ENCODE measurements at regions not wholly inside any gene's neighbourhood (a gene's known extent, or its start where the extent isn't known, plus 50 kb on each side); places are given as distances from the start of the nearest gene placed in this dataset.

DNA sequence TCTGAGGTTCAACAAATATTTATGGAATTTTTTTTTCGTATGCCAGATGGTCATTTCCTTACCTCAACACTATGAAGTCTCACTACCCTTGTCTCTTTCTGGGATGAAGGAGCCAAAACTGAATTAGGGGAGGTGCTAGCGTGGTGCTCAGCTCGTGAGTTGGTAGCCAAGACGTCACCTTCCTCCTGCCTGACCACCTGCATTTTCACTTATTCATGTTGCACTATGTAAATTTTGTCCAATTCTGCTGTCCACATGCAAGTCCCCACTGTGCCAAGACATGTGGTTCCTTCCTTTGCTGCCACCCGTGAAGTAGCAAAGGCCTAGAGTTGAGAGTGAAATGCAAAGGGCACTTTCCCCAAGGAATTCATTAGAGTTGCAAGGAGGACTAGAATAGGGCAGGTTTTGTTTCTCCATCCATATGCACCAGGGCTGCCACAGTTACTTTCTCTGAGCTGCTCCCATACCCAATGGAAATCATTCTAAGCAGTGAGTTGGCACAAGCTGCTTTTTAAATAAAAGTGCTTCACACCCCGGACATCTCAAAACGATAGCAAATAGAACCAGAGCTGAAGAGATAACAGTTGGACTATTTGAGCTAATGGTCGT is 591.3 kb upstream of the NOX3 start:
- no peak for DNase-seq (ENCODE audit: low spot score)

- no peak for DNase-seq (ENCODE audit: low spot score)
Measured at GRCh38 chr6:156046268-156046665, 590.6 kb upstream of the NOX3 start.

DNA sequence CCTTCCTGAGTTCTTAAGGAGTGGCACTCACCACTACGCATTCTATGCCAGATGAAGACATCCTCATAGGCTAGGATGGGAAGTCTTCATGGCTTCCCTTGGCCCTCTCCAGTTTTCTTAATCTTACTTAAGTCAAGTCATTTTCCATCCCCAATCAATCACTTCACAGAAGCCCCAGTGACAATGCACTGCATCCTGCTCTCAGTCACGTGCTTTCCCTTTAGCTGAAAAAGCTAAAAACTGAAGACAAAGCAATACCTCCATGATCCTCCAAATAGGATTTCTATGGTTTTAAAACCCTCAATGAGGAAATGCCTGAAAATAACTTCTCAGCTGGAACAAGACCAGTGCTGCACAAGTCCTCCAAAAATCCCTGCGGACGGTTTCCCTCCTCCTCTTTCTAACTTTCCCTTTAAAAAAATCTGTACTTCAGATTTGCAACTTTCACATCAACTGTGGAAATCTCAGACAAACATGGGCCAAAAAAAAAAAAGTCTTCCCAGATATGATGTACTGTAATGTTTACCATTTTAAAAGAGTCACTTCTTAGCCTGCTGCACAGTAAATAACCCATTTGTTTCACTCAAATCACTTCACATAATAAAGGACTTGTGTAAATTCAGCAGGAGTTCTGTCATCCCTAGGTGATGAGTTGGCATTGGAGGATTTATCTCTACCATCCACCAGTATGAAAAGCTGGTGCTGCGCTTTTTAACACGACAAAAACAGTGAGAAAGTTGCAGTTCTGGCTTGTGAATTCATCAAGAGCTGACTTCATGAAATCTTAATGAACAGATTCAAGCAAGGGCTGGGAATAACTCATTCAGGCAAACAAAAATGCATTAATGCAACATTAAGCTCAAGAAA is 590.0 kb upstream of the NOX3 start:
- no peak for DNase-seq (ENCODE audit: low spot score)

GRCh38 chr6:156033598-156033997 is 578.0 kb upstream of the NOX3 start:
- no peak for DNase-seq (ENCODE audit: low spot score)

DNA sequence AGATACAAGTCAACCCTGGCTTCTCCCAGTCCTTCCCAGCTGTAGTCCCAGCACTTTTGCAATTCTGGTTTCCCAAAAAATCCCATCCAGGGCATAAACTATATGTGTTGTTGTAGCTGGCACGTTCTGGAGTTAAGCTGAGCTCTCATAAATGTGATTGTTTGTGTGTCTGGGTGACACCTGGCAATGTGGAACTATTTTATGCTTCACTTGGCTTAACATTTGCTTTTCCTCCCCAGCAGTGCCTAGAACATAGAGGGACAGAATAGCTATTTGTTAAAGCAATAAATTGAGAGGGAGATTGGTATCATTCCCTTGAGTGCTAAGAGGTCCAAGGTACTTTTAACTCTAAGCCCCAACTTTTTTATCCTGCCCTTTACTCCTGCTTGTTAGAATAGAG is 575.9 kb upstream of the NOX3 start:
- DNase-seq (ENCODE audit: low spot score): no peak

DNA sequence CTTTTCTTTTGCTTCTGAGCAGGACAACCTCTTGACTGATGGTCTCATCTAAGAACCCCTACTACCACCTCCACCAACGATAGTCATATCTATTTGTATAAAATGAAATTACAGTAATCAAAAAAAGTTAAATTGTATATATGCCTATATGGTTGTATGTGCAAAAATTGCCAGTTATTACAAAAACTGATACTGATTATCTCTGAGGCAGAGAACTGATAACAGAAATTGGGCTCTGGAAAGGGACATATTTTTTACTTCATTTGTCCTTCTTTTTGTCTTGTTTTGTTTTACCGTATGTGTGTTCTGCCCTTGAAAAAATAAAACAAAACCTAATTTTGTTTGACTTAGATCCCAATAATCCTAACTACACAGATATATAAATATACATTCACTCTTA is 574.4 kb upstream of the NOX3 start:
- DNase-seq (ENCODE audit: low spot score): no peak

DNA sequence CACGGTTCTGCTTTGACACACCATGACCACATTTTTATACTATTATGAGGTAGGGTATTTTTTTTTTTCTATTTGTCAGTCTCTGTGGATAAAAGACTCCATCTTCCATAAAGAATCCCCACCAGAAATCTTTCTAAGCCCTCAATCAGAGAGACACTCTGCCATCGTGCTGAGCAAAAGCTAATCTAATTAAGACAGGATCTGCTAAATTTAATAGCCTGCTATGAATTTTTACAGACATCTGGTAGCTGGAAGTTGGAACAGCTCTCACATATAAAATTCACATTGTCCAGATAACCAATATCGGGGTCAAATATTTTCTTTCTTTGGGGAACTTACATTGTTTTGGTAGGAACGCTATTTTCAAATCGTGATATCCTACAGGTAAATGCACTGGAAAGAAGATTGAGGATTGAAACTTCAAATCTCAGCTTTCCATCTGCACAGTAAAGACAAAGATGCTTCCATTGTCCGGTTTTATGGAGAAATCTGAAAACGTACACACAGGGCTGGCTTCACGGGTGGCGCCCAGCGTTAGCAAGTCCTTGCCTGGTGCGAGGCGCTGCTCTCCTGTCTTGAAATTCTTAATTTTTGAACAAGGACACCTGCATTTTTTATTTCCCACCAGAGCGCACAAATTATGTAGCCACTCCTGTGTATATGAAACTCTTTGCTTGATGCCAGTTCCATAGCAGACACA is 573.8 kb upstream of the NOX3 start:
- no peak for DNase-seq (ENCODE audit: low spot score)

DNA sequence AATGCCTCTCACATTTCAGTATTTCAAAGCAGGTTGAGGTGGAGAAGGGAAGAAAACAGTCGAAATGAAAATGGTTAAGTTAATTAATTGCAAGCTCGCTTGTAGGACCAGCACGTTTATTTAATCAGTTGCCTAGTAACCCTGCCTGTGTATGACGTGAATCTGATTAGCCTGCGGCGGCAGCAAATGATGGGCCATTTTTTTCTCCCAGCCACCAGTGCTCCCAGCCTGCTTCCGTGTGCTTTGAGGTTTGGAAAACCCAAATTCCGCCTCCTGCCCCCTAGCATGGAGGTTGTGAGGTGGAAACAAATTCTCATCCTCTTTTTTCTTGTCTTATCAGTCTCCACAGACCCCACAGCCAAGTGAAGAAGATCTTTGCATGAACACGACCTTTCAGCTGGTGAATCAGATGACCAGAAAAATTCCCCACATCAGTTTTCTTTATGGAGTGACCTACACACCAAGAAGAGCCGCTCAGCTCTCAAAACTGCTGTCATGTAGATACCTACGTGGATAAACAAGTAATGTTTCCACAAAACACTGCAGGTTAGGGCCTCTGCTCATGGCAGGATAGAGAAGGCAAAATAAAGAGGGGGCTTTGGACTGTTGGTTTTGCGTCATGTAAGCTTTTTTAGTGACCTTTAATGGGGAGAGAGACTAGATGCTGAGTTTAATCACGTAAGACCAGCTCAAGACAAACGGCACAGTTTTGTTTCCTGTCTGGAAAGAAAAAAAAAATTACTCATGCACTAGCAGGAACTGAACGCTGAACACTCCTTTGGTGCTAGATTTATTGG is 572.9 kb upstream of the NOX3 start:
- DNase-seq (ENCODE audit: low spot score): no peak

GRCh38 chr6:156027248-156027626 is 571.6 kb upstream of the NOX3 start:
- DNase-seq (ENCODE audit: low spot score): no peak

DNA sequence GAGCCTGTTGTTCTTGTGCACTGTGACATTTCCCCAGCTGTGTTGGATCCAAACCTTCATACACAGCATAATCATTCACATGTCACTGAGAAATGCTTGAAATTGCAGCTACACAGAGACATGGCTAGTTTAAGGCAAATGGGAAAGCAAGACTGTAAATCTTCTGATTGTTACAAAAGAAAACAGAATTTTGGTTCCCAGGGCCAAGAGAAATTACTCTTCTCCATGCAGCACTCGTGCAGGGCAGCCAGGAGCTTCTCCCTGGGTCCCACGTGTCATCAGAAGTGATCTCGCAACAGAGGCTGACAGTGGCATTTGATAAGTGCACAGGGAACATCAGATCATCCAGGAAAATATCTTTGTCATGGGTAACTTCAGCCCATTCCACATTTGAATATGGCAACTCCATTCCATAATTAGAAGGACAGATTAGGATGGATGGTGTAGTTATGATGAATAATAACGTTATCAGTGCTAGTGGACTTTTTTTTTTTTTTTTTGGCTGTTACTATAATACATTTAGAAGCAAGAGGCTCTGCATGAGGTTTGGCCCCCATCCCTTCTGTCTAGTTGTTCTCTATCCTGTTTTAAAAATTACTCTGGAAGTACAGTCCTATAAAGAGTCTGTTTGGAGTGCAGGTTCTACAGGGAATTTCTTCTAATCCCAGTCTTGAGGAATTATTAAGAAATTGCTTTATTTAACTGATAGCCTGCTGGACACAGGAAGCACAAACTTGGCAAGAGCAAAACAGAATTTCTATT is 571.0 kb upstream of the NOX3 start:
- no peak for DNase-seq (ENCODE audit: low spot score)

DNA sequence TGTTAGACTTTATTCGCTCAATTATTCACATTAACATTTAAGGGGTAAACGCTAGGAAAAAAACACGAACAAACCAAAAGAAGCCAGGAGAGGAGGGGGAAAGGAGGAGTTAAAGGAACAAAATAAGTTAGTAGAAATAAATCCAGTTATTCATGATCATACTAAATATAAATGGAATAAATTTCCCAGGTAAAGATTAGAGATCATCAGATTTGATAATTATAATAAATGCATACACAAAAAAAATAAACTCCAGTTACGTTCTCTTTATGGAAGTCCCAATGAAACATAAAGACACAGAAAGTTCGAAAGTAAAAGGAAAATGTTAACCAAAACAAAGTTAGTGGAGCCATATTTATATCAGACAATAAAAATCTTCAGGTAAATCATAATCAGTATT is 568.7 kb upstream of the NOX3 start:
- no peak for DNase-seq (ENCODE audit: low spot score)

DNA sequence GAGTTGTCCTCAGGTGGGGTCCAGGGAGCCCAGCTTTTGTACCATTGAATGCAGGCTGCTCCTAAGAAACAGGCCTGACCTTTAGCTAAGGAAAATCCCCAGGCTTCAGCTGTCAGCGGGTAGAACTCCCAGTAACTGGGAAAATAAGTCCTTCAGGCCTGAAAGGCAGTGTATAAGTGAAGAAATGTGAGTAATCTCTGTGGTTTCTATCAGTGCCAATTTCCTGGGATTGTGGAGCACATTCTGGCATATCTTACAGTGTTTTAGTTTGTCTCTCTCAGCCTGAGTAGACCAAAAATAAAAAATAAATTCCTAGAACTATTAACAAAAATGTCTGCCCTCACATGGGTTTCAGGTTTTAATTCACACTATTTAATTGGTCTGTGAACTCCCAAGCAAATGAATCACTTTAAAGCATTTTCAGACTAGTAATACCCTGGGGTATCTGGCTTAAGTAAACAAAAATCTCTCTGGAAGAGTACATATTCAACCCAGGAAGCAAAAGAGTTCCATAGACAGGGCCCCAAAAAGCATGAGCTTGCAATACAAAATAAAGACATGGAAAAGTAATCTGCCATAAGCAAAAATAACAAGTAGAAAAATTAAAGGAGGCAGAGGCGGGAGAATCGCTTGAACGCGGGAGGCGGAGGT is 566.2 kb upstream of the NOX3 start:
- no peak for DNase-seq (ENCODE audit: low spot score)

- no peak for DNase-seq (ENCODE audit: low spot score)
Measured at GRCh38 chr6:156017838-156018237, 562.2 kb upstream of the NOX3 start.

DNA sequence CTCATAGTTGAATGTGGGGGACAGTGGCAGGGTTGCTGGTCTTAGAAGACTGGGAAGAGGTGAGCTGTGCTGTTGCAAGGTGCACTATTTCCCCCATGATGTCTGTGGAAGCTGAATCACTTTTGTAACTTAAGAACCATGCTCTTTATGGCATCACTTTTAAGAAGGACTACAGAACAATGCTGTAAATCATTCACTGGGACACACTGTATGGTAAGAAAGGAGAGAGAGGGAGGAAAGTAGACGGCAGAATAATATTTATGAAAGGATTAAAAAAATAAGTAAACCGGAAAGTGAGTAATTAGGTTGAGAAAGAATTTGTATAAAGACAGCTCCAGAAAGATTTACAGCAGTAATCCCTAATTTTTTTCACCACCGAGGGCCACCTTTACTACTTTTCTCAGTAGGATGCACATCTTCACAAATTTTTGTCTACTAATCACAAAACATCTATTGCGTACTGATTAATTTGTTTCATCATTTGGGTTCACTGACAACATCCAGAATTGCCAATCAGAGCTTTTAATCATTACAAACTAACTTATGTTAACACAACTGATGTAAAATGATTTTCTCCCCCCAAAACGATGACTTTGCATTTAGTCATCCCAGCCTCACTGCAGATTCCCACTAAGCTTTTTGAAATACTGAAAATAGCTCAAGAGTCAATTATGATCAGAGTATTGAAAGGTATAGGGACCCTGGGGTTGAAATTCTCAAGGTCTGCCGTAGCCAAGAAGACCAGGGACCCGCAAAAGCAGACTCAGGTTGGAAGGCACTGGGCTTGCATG is 560.7 kb upstream of the NOX3 start:
- no peak for DNase-seq (ENCODE audit: low spot score)

DNA sequence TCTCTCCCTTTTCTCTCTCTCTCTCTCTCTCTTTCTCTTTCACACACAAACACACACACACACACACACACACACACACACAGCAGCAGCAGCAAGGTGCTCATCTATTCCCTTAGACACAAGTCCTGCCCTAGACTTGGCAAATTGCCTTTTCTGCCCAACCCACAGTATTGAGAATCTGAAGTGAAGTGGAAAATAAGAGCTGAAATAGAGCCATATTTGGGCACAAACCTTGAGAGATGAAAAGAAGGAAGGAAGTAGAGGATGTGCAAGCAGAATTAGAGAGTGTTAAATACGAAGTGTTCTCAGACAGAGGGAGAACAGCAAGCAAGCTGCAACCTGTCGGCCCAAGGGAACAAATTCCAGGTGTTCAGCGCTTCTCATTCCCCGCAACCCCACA is 557.5 kb upstream of the NOX3 start:
- no peak for DNase-seq (ENCODE audit: low spot score)

GRCh38 chr6:156009656-156010055 is 554.0 kb upstream of the NOX3 start:
- DNase-seq (ENCODE audit: low spot score): no peak

DNA sequence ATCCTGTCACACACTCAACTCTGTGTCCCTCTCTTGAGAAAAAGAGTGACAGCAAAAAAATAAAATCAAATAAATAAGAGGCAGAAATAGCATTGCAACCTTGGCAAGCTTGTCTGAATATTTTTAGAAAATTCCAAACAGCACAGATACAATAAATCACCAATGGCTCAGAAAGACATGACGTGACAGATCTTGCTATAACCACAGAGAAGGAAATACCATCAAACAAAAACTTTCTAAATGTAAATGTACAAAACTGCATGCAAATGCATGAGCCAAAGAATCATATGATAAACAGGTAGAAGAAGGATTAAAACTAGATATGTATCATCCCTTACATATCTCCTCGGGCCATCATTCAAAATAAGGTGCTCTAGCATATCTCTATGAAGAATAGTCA is 549.2 kb upstream of the NOX3 start:
- no peak for DNase-seq (ENCODE audit: low spot score)

- DNase-seq (ENCODE audit: low spot score): no peak
Measured at GRCh38 chr6:155996151-155996550, 540.5 kb upstream of the NOX3 start.

DNA sequence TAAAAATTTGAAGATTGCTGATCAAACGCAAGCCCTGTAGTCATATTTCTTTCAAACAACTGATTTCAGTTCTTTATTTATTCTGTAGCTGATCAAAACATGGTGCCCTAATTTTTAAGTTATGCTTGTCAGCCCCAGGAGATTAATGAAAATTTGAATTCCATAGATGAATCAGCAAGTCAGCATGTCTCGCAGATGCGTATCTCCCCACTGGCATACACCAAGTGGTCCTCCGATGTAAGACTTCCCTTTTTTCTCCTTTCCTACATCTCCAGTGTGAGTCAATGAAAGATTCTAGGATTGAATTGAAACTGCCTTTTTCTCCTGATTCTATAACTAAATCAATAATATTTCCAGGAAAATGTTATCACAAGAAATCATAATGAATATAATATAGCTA is 539.6 kb upstream of the NOX3 start:
- DNase-seq (ENCODE audit: low spot score): no peak

DNA sequence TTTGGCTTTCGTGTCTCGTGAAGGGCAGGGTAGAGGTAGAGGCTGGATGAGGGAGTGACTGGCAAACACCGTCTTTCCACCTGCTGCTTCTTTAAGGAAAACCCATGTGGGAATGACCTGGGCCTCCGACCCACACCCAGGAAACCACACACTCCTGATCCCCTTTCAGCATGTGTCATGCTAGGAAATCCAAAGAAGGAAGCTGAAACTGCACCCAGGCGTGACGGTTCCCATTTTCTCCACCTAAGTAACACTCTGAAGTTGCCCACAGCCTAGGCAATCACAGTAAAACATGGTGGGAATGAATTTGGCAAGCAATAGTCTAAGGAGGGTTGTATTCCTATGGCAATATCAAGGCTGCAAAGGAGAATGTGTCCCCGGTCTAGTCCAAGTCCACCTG is 538.4 kb upstream of the NOX3 start:
- DNase-seq (ENCODE audit: low spot score): no peak
